Left renal cortex interstitium (tissue), 4 donors: ENCODE measurements at regions not wholly inside any gene's neighbourhood (a gene's known extent, or its start where the extent isn't known, plus 50 kb on each side); places are given as distances from the start of the nearest gene placed in this dataset.
"Not testable (repeated sequence)": the region's sequence is repeated elsewhere in the genome, so short reads cannot be mapped to it uniquely, and the experiment has no call there.

Experiments used
- DNase-seq, 4 donors: peaks; one replicate each; pipeline ENCODE4 v3.0.0-alpha.2; 2013; ENCODE audit warnings: low read depth in 4 of 4, low spot score in 2 of 4, missing footprints in 1 of 4

DNA sequence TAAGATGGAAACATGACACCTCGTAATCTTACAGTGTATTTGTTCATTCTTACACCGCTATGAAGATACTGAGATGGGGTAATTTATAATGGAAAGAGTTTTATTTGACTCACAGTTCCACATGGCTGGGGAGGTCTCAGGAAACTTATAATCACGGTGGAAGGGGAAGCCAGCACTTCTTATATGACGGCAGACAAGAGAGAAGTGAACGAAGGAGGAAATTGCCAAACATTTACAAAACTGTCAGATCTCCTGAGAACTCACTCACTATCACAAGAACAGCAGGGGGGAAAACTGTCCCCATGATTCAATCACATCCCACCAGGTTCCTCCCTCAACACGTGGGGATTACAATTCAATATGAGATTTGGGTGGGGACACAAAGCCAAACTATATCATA, 282.3 kb downstream of the HGF start:
- no peak for DNase-seq

DNA sequence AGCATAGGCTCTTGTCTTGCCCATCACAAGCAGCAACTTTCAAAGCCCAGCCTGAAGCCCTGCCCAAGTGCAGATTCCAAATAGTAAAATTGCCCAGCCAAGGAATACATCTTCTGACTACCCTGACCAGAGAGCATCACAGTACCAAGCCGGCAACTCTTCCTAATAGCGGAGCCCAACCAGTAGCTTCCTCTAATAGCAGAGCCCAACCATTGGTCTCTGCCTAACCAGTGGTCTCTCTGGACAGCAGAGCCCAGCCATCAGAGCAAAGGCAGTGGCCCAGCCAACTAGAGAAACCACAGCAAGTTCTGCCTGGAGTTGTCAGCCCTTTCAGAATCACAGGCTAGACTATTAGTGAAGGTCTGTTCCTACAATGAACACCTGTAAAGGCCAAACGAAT, 285.6 kb downstream of the HGF start:
- DNase-seq: peak in 1 of 4 donors; percentile 36

GRCh38 chr7:81482600-81483186, 287.2 kb downstream of the HGF start:
- DNase-seq: no peak

GRCh38 chr7:81478664-81479063, 291.2 kb downstream of the HGF start:
- DNase-seq: no peak

GRCh38 chr7:81478201-81478600, 291.6 kb downstream of the HGF start:
- DNase-seq: not testable (repeated sequence)

DNA sequence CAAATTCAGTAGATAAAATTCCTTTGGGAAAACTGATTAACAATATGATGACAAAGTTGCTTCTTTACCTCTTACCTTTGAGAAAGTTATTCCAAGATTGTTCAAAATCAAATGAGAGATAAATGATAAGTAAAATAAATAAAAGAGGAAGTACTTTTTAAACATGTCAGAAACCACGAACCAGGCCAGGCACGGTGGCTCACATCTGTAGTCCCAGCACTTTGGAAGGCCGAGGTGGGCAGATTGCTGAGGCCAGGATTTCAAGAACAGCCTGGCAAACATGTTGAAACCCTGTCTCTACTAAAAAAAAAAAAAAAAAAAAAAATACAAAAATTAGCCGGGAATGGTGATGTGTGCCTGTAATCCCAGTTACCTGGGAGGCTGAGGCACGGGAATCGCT, 296.6 kb downstream of the HGF start:
- DNase-seq: no peak

- no peak for DNase-seq
Measured at GRCh38 chr7:81470724-81471379, 299.0 kb downstream of the HGF start.

DNA sequence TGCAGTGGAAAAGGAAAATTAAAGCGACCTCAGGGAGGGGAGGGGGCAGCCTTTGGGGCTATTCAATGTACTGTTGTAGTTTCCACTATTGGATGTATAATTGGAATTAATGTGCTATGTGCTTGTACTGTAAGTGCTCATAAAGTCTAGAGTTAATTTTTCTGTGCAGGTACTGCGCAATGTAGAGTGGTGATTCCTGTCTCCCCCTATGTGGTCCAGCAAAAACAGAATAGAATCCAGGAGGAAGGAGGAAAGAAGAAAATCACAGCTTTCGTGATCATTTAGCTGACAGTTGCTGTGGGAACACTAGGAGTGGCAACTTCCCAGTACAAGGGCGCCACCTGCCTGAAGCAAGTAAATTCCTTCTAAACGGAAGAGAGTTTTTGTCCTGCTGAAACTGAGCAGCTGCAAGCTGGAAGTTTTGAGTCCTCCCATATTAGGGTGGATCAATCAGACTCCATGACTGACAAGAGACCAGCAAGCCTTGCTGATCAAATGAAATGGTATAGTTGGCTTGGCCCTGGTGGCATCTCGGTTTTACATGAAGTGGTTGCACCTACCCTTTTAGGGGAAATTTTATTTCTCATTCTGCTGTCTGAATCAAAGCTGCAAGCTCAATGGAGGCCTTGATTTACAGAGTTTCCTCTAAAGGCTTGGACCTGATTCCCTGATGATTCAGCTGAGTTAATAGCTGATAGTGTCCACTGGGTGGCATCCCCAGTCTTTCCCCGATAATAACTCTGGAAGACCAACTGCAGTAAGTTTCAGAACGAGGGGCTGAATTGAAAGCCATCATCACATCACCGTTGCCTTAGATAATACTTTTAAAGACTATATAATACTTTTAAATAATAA, 299.8 kb downstream of the HGF start:
- DNase-seq: peak in 2 of 4 donors; percentile 38 to 44

GRCh38 chr7:81469153-81469868, 300.5 kb downstream of the HGF start:
- no peak for DNase-seq

DNA sequence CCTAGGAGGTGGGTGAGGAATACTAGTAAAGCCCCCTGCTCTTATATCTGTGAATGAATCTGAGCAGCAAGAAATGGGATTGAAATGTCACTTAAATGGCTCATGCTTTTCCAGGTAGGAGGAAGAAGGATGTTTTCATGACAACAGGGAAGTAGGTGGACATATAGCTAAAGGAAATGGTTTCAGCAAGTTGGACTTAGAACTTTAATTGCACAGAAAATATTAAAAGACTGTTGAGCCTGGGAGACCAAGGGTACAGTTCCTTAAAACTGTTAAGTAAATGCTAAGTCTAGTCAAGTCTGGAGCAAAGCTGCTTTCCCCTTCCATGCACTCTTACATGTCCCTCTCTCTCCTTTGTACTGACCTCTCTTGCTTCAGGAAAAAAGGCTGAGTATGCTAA, 301.3 kb downstream of the HGF start:
- no peak for DNase-seq

- no peak for DNase-seq
Measured at GRCh38 chr7:81467964-81468363, 301.9 kb downstream of the HGF start.

GRCh38 chr7:81462672-81463071, 307.2 kb downstream of the HGF start:
- no peak for DNase-seq

GRCh38 chr7:81460250-81461045, 309.4 kb downstream of the HGF start:
- no peak for DNase-seq

- DNase-seq: no peak
Measured at GRCh38 chr7:81459485-81459884, 310.4 kb downstream of the HGF start.

GRCh38 chr7:81457852-81458522, 311.9 kb downstream of the HGF start:
- DNase-seq: no peak

- DNase-seq: not testable (repeated sequence)
Measured at GRCh38 chr7:81453770-81454169, 316.1 kb downstream of the HGF start.

DNA sequence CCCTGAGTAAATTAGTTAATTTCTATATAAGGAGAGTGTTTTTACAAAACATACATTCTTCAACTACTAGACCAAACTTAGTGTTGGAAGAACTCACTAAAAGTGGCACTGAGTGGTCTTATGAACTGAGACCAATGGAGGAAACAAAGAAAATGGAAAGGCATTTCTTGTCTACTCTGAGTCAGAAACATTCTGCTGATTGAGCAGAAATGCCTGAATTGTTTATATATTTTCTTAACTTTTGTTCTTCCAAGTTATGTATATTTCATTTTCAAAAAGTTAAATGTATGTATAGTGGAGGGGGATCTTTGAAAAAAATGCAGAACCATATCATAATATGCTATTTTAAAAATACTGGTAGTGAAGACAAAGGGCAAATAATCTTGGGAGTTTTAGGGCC, 320.7 kb downstream of the HGF start:
- no peak for DNase-seq

DNA sequence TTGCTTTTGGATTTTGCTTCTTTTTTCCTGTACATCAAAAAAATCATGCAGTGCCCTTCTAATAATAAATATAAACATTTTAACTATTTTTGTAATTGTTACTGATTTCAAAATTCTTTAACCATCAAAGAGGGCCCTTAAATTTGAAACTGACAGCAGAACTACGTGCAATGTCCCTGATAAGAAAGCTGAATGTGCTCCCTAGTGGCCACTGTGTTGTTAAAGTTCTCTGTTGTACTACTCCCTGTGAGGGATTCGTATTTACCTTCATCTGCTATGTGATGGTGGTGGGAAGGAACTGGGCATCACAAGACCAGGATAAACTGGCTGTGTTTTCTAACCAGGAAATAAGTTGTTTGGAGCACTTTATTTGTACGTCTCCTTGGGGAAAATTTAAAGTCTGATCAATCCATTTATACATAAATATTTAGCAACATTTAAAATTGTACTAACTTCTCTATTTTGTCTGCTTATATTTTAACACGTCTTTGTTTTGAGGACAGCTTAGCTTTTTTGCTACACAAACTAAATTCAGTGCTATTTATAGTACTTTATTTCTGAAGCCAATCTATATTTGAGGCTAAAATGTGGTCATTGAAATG, 322.4 kb downstream of the HGF start:
- DNase-seq: peak in 1 of 4 donors; percentile 16

GRCh38 chr7:81446212-81446611, 323.6 kb downstream of the HGF start:
- no peak for DNase-seq
